Endothelial cell of hepatic sinusoid (primary cell): ENCODE measurements at regions not wholly inside any gene's neighbourhood (a gene's known extent, or its start where the extent isn't known, plus 50 kb on each side); places are given as distances from the start of the nearest gene placed in this dataset.
"Not testable (repeated sequence)": the region's sequence is repeated elsewhere in the genome, so short reads cannot be mapped to it uniquely, and the experiment has no call there.

Source experiments
- in situ Hi-C: cut with HindIII; loops from 2 replicates; pipeline ENCODE4 v1.10.0; 2017; ENCODE audit warnings: low sequenced_read_pairs

GRCh38 chr3:66629150-66629981, 128.5 kb upstream of the LRIG1 start:
- in situ Hi-C loops: loop anchor here (5.0 kb wide), 1 partner anchor 47 kb away; no protein-coding TSS in a partner anchor

GRCh38 chr3:66629982-66630368, 129.2 kb upstream of the LRIG1 start:
- in situ Hi-C loops: loop anchor here (5.0 kb wide), 1 partner anchor 48 kb away; no protein-coding TSS in a partner anchor

- in situ Hi-C loops: no loop called here
Measured at GRCh38 chr3:66633402-66634381, 132.9 kb upstream of the LRIG1 start.

GRCh38 chr3:66638717-66639116, 137.9 kb upstream of the LRIG1 start:
- in situ Hi-C loops: no loop called here

- in situ Hi-C loops: no loop called here
Measured at GRCh38 chr3:66639809-66640356, 139.1 kb upstream of the LRIG1 start.

GRCh38 chr3:66642019-66642418, 141.2 kb upstream of the LRIG1 start:
- in situ Hi-C loops: no loop called here

- in situ Hi-C loops: no loop called here
Measured at GRCh38 chr3:66642484-66642883, 141.7 kb upstream of the LRIG1 start.

- in situ Hi-C loops: no loop called here
Measured at GRCh38 chr3:66644549-66644948, 143.7 kb upstream of the LRIG1 start.

GRCh38 chr3:66648975-66649374, 148.2 kb upstream of the LRIG1 start:
- in situ Hi-C loops: no loop called here

- in situ Hi-C loops: not testable (repeated sequence)
Measured at GRCh38 chr3:66651520-66651919, 150.7 kb upstream of the LRIG1 start.

GRCh38 chr3:66652100-66652499, 151.3 kb upstream of the LRIG1 start:
- in situ Hi-C loops: not testable (repeated sequence)

- in situ Hi-C loops: no loop called here
Measured at GRCh38 chr3:66655044-66655443, 154.2 kb upstream of the LRIG1 start.

GRCh38 chr3:66655671-66656070, 154.8 kb upstream of the LRIG1 start:
- in situ Hi-C loops: no loop called here

- in situ Hi-C loops: no loop called here
Measured at GRCh38 chr3:66656609-66657008, 155.8 kb upstream of the LRIG1 start.

GRCh38 chr3:66659056-66659455, 158.2 kb upstream of the LRIG1 start:
- in situ Hi-C loops: no loop called here

- in situ Hi-C loops: no loop called here
Measured at GRCh38 chr3:66661628-66662027, 160.8 kb upstream of the LRIG1 start.

GRCh38 chr3:66662894-66663293, 162.1 kb upstream of the LRIG1 start:
- in situ Hi-C loops: no loop called here

GRCh38 chr3:66665021-66665695, 164.3 kb upstream of the LRIG1 start:
- in situ Hi-C loops: no loop called here

- in situ Hi-C loops: no loop called here
Measured at GRCh38 chr3:66666362-66666761, 165.5 kb upstream of the LRIG1 start.

GRCh38 chr3:66667263-66667662, 166.4 kb upstream of the LRIG1 start:
- in situ Hi-C loops: no loop called here

- in situ Hi-C loops: no loop called here
Measured at GRCh38 chr3:66671291-66671690, 170.5 kb upstream of the LRIG1 start.
